ENCODE measurements at regions not wholly inside any gene's neighbourhood (a gene's known extent, or its start where the extent isn't known, plus 50 kb on each side); places are given as distances from the start of the nearest gene placed in this dataset.

- no peaks in the 10 kb centered on the region for H3K9me3 ChIP-seq (ENCODE audit: low read depth, low read length)
- no peak overlapping the region for H3K4me2 ChIP-seq (ENCODE audit: insufficient read depth, low read length)
- no peaks in the 10 kb centered on the region for H3K36me3 ChIP-seq (ENCODE audit: insufficient read depth, low read length)
- H3K27ac ChIP-seq (ENCODE audit: low read depth, low read length): no peak overlapping the region
- no peaks in the 10 kb centered on the region for H3K79me2 ChIP-seq (ENCODE audit: insufficient read depth, low read length)
- DNase-seq (ENCODE audit: insufficient read length, low spot score, missing footprints): peak; percentile 53
- H4K20me1 ChIP-seq (ENCODE audit: insufficient read depth, low read length): no peaks in the 10 kb centered on the region
- no peak overlapping the region for H2AFZ ChIP-seq (ENCODE audit: low read length)
- H3K4me1 ChIP-seq (ENCODE audit: insufficient read depth, low read length): no peaks in the 10 kb centered on the region
- no peak overlapping the region for H3K4me3 ChIP-seq (ENCODE audit: insufficient read depth, low read length)
- no peaks in the 10 kb centered on the region for H3K27me3 ChIP-seq (ENCODE audit: insufficient read depth, low read length)
- TF ChIP-seq CTCF (IDR thresholded peaks at IDR 0.05; ENCODE audit: extremely low read depth, low read depth, low read length): no peak
Observed at GRCh38 chr13:34435338-34435737, 506.7 kb upstream of the NBEA start.

- DNase-seq (ENCODE audit: insufficient read length, low spot score, missing footprints): no peak
- H3K79me2 ChIP-seq (ENCODE audit: insufficient read depth, low read length): no peaks in the 10 kb centered on the region
- no peaks in the 10 kb centered on the region for H3K4me1 ChIP-seq (ENCODE audit: insufficient read depth, low read length)
- no peaks in the 10 kb centered on the region for H3K27me3 ChIP-seq (ENCODE audit: insufficient read depth, low read length)
- H3K4me3 ChIP-seq (ENCODE audit: insufficient read depth, low read length): no peak overlapping the region
- no peak overlapping the region for H2AFZ ChIP-seq (ENCODE audit: low read length)
- no peak for TF ChIP-seq CTCF (IDR thresholded peaks at IDR 0.05; ENCODE audit: extremely low read depth, low read depth, low read length)
- H3K36me3 ChIP-seq (ENCODE audit: insufficient read depth, low read length): no peaks in the 10 kb centered on the region
- no peak overlapping the region for H3K4me2 ChIP-seq (ENCODE audit: insufficient read depth, low read length)
- no peaks in the 10 kb centered on the region for H3K9me3 ChIP-seq (ENCODE audit: low read depth, low read length)
- H4K20me1 ChIP-seq (ENCODE audit: insufficient read depth, low read length): no peaks in the 10 kb centered on the region
- no peak overlapping the region for H3K27ac ChIP-seq (ENCODE audit: low read depth, low read length)
Observed at GRCh38 chr13:34437873-34438272, 504.2 kb upstream of the NBEA start.

GRCh38 chr13:34452831-34453230, 489.2 kb upstream of the NBEA start:
- DNase-seq (ENCODE audit: insufficient read length, low spot score, missing footprints): no peak
- Histone ChIP-seq H2AFZ (ENCODE audit: low read length) (no peak overlapping the region), H3K79me2 (ENCODE audit: insufficient read depth, low read length) (no peaks in the 10 kb centered on the region)

More at GRCh38 chr13:34452831-34453230, 489.2 kb upstream of the NBEA start:
- H3K9me3 ChIP-seq (ENCODE audit: low read depth, low read length): no peaks in the 10 kb centered on the region
- H3K4me1 ChIP-seq (ENCODE audit: insufficient read depth, low read length): no peaks in the 10 kb centered on the region
- no peaks in the 10 kb centered on the region for H3K27me3 ChIP-seq (ENCODE audit: insufficient read depth, low read length)
- no peak overlapping the region for H3K27ac ChIP-seq (ENCODE audit: low read depth, low read length)
- H3K36me3 ChIP-seq (ENCODE audit: insufficient read depth, low read length): no peaks in the 10 kb centered on the region
- H3K4me3 ChIP-seq (ENCODE audit: insufficient read depth, low read length): no peak overlapping the region
- no peaks in the 10 kb centered on the region for H4K20me1 ChIP-seq (ENCODE audit: insufficient read depth, low read length)
- no peak for TF ChIP-seq CTCF (IDR thresholded peaks at IDR 0.05; ENCODE audit: extremely low read depth, low read depth, low read length)
- H3K4me2 ChIP-seq (ENCODE audit: insufficient read depth, low read length): no peak overlapping the region
